Stimulated activated CD8-positive, alpha-beta memory T cell treated with anti-CD3 and anti-CD28 coated beads, Interleukin-15, amount 100 ng/mL, for 48 hours (primary cell): ENCODE measurements at regions not wholly inside any gene's neighbourhood (a gene's known extent, or its start where the extent isn't known, plus 50 kb on each side); places are given as distances from the start of the nearest gene placed in this dataset.
"Not testable (repeated sequence)": the region's sequence is repeated elsewhere in the genome, so short reads cannot be mapped to it uniquely, and the experiment has no call there.

Experiments used
- DNase-seq, 2 donors: peaks; one replicate each; pipeline ENCODE4 v3.0.0-alpha.2; 2020; ENCODE audit warnings: low read depth in 2 of 2

DNA sequence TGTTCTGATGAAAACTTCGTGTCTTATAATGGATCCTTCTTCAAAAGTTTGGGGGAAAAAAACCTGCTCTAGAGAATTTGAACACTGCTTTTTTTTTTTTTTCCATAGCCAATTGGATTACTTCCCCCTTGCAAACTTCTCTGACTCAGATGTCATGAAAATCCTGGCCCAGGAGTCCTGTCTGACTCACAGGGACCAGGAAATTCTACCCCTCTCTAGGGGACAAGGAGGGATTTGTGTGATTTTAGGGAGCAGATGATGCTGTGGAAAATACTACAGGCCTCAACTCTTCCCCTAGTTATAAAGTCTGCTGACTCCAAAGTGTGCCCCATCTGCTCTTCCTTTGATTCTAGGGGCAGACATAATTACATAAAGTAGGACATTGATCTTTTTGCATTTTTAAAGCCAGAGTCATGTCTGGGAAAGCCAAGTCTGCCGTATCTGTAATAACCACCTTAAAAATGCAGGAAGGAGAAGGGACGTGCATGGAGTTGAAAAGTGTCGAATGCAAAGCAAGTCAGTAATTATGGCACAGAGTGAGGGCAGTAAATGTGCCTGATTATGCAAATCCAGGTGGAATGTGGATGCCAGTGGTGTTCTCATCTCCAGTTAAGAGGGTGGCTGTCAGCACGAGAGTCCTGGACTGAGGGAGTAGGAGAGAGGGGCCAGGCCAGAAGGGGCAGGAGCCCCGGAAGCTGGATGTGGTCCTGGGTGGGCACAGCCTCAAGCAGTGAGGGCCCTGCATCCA is 144.3 kb upstream of the SULF2 start:
- DNase-seq: no peak

GRCh38 chr20:47927944-47928343 is 142.7 kb upstream of the SULF2 start:
- no peak for DNase-seq

DNA sequence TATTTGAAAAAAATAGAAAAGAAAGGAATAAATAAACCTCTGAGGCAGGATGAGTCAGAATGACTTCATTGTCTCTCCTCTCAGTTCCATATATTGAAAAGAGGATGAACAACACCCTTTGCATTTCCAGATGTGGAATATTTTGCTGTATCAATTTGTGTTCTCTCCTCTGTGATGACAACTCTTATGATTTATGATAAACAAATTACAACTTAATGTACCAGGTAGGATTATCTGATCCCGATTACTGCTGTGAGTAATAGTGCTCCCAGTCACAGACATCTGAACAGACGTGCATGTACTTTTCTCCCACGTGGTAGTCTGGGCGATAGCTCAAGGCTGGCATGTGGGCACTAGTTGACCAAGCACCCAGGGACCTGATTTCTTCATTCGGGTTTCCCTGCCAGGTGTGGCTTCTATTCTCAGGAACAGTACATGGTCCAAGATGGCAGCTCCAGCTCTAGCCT is 142.1 kb upstream of the SULF2 start:
- DNase-seq: no peak

- no peak for DNase-seq
Observed at GRCh38 chr20:47926731-47927130, 141.4 kb upstream of the SULF2 start.

- DNase-seq: no peak
Observed at GRCh38 chr20:47925593-47925992, 140.3 kb upstream of the SULF2 start.

- DNase-seq: no peak
Observed at GRCh38 chr20:47922269-47922668, 137.0 kb upstream of the SULF2 start.

DNA sequence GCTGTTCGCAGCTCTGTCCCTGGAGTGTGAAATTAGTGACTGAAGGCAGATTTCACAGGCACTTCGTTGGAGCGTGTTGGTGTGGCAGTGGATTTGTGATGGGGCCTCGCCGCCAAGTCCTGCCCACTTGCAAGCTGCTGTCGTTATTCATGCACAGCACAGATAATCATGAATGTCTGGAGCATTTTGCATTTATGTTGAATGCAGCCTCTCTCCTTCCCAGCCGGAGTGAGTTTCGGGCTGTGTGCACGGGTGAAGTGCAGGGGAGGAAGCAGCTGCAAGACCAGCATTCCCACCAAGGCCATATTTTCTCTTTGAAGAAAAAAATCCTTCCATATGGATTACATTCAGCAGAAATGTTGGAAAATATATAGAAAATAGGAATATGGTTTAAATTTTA is 136.5 kb upstream of the SULF2 start:
- not testable (repeated sequence) for DNase-seq

DNA sequence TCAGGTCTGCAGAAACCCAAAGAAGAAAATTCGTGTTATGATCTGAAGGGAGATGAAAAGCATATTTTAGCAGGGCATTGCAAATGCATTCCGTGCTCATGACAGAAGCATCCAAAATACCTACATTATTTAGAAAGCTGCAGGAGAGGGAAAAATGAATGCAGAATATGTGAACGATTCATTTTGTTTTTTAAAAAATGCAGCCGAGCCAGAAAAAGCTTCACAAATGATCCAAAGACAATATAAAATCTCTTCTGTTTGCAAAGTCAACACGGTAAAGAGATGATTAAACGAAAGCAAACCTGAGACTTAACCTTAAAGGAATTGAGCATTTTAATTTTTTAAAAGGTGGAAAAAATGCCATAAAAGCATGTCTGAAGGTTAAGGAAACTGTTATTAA is 136.1 kb upstream of the SULF2 start:
- DNase-seq: no peak

- DNase-seq: no peak
Observed at GRCh38 chr20:47917549-47918070, 132.3 kb upstream of the SULF2 start.

GRCh38 chr20:47915495-47915894 is 130.2 kb upstream of the SULF2 start:
- no peak for DNase-seq

DNA sequence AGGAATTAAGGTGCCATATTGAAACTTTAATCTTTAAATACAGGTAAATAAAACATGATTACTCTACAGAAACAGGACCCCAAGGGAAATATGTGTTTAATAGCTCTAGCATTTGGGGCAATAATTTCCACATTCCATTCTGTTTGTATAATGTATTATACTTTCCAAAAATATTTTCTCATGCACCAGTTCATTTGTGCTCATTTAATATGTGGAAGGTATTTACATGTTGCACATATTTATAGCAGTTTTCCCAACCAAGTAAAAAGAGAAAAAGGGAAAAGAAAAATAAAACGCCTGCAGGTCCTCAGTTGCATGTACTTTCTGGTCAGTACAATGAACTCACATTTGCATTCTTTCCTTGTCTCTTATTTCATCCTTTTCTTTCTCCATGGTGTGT is 129.5 kb upstream of the SULF2 start:
- DNase-seq: no peak

GRCh38 chr20:47912786-47913501 is 127.7 kb upstream of the SULF2 start:
- DNase-seq: not testable (repeated sequence)

GRCh38 chr20:47912165-47912564 is 126.9 kb upstream of the SULF2 start:
- DNase-seq: not testable (repeated sequence)

DNA sequence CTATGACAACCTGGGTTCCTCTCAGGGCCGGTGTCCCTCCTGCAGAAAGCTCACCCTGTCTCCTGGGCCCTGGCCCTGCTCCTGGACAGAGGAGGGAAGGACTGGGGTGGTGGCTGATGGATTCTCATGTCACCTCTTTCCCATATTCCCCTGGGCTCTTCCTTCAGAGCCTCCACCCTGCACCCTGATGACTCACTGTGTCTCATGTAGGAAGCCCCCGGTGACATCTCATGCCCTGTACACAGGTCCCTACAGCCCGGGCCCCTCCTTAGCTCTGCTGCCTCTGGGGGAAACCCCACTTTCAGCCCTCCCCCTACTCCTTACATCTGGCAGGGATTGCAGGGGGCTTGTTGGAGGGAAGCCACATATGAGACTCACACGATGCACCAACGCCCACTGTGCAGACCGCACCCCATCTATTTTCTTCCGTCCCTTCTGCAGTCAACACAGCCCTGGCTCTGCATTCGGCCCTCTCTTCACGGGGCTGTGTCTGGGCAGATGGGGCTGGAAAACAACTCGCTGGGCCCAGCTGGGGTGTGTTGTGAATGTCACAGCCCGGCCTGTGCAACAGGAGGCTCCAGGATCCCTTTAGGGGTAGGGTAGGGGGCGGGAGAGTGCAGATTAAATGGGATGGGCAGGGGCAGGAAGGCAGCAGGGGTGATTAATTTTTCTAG is 124.6 kb upstream of the SULF2 start:
- DNase-seq: not testable (repeated sequence)

DNA sequence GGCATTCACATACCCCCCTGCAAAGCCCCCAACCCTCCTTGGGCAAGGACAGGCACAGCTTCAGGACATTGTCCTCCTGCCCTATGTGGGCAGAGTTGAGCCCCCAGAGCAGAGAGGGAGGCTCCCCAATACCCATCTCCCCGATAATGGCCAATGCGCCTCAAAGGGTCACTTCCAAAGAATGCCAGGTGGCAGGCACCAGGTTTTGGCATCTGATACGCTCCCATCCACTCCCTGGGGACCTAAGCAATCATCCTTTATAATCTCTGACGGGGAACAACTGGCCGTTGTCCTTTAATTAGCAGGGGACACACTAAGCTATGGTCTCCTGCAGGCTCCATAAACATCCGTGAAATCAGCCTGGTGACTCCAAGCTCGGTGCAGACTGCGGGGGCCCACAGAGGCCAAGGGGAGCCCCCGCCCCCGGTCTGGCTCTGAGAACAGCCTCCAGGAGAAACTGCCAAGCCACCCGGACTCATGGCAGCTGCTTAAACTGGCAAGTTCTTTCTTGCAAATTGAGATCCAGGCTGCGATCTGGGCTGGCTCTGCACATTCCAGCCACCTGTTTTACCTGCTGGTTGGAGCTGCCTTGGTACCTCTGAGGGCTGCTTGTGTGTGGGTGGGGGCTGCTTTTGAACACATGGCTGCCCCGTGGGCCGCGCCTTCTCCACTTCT is 123.2 kb upstream of the SULF2 start:
- DNase-seq: not testable (repeated sequence)

DNA sequence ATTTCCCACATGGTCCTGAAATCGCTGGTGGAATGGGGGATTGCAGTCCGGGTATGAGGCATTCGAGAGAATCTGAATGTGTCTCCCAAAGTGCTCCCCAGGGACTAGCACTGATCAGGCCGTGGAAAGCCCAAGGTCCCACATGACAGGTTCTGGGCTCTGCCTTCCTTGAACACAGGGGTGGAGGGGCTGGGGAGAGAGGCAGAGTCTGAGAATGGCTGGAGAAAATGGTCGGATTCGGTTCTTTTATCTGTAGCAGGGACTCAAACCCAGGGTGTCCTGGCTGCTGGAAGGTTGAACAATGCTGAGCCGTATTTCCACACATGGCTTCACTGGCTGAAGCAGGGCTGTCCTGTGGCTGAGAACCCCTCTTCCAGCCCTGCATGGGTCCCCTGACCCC is 122.7 kb upstream of the SULF2 start:
- not testable (repeated sequence) for DNase-seq

DNA sequence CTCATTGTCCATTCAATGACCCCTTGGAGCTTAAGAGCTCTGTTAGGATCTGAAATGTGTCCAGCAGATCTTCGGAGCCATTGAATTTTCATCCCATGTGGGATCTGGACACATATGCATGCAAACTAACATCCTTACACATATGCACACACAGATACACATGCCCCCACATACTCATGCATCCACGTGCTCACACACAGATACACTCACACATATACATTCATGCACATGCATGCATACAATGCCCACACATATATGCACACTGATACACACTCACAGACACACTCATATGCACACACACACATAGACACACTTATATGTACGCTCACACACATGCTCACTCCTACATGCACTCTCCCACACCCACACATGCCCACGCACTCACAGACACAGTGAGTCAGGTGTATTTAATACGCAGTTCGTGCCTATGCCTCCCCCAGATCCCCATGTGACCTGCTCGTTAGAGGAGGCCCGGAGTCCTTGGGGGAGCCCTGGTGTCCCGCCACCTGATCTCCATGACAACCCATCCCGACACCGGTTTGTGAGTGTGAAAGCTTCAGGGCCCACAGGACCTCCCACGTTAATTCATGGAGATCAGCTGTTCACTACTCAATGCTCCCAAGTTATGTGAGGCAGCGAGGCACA is 121.9 kb upstream of the SULF2 start:
- no peak for DNase-seq

- DNase-seq: no peak
Observed at GRCh38 chr20:47906348-47906660, 121.0 kb upstream of the SULF2 start.

DNA sequence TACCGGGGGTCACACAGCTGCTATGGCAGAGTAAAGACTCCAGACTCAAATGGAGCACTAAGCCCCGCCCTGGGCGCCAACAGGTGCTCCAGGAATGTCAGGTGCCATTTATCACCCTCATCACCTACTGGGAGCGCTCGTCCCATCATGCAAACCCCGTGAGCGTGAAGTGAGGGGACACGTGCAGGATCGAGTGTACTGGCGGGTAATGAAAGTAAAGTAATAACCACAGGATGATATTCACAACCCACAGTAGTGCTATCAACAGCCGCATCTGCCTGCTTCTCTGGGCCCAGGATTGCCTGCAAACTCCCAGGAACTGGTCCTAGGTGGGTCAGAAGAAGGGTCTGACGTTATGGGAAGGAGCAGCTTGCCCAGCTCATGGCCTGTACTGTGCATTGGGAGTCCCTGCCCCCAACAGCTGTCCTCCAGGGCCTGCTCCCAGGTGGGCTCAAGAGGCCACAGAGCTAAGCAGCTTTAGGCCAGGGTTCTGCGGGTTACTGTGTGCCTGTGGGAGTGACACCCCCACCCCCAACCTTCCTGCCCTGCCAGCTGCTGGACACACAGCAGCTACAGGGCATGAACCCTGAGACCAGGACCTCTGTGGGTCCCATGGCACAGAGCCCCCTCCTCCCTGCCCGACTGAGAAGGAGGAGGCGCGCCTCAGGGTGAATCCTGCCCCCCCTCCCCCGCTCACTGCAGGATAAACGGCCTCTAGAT is 120.5 kb upstream of the SULF2 start:
- no peak for DNase-seq

GRCh38 chr20:47903009-47903408 is 117.7 kb upstream of the SULF2 start:
- DNase-seq: not testable (repeated sequence)

DNA sequence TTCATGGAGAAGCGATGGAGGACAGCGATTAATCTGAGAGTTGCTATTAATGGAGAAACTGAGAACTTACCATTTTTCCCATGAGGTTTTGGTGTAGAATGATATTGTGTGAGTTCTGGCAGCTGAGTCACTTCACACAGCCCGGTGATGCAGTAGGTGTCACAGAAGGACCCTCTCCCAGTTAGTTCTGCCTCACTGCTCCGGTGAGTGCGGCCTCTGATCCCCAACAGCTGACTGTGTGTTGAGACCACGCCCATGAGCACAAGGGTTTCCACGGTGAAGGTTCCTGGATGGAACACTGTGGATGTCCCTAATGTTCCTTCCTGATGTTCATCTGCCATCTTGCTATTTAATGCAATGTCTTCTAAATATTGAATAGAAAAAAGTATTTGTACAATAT is 114.0 kb upstream of the SULF2 start:
- DNase-seq: not testable (repeated sequence)
